K562 (cell line): ENCODE measurements at regions not wholly inside any gene's neighbourhood (a gene's known extent, or its start where the extent isn't known, plus 50 kb on each side); places are given as distances from the start of the nearest gene placed in this dataset.

Experiments
- ATAC-seq: fragments of 200-7000 bp; cut with Tn5 transposase; 3 replicates; pipeline ENCODE4 v1.9.1; 2020; ENCODE audit warnings: moderate library complexity
- BruUV-seq: library from RNA; stranded (reverse); fragments of 400-500 nt; replicated peaks from 2 replicates; lab custom pipeline; 2021; lab: Mats Ljungman, UMichigan
- CTCF ChIA-PET: fragments of 300-600 bp; formaldehyde crosslinking; extraction: SDS; loops from one replicate; lab custom pipeline; 2021; ENCODE audit warnings: low intra/inter-chr PET ratio; lab: Yijun Ruan, JAX
- POLR2A ChIA-PET: fragments of 300-600, 350-650 bp; sonication (Branson Sonifier 250); formaldehyde crosslinking; extraction: SDS; loops from one replicate; lab custom pipeline; 2021; ENCODE audit warnings: antibody characterized with exemption, inconsistent platforms; lab: Yijun Ruan, JAX
- DNase-seq, 4 experiments: peaks; one replicate each; pipeline versions ENCODE4 v3.0.0 to v3.0.0-alpha.2; 2011 to 2018; ENCODE audit warnings: low spot score in 3 of 4, mixed read lengths in 3 of 4; ENCODE audit errors: extremely low read depth in 1 of 4
- FAIRE-seq: peaks from 2 replicates; lab custom pipeline; 2011; peaks lifted over from hg19 to GRCh38; lab: Jason Lieb, UNC
- H2AFZ ChIP-seq: 2 replicates; pipeline ENCODE4 v1.6.0; 2011; ENCODE audit warnings: low read depth, low read length, control low read depth, inconsistent platforms
- H3K27ac ChIP-seq: fragments of 200-600 bp; 3 replicates; pipeline ENCODE4 v1.8.0; 2011; ENCODE audit warnings: low read depth, mild to moderate bottlenecking, control low read depth, inconsistent platforms, low read length, moderate library complexity, mixed read lengths; ENCODE audit errors: extremely low read depth
- H3K27me3 ChIP-seq, 2 experiments: fragments of 300-600 bp in 1 of 2; 2 replicates in 1 of 2; 3 replicates in 1 of 2; pipeline versions ENCODE4 v1.6.0 to v1.8.0; 2011; ENCODE audit warnings: inconsistent platforms in 2 of 2, low read length in 2 of 2, mild to moderate bottlenecking in 1 of 2, mixed read lengths in 1 of 2, moderate library complexity in 1 of 2; ENCODE audit not compliant: control insufficient read depth in 2 of 2, insufficient read depth in 2 of 2
- H3K36me3 ChIP-seq: fragments of 300-600 bp; 3 replicates; pipeline ENCODE4 v1.8.0; 2011; ENCODE audit warnings: mild to moderate bottlenecking, low read length, inconsistent platforms; ENCODE audit not compliant: control insufficient read depth, insufficient read depth
- H3K4me1 ChIP-seq, 2 experiments: fragments of 200-600 bp in 1 of 2; replicated peaks in 1 of 2; 2 replicates in 1 of 2; 3 replicates in 1 of 2; pipeline versions ENCODE4 v1.5.1 to v1.8.0; 2011; ENCODE audit warnings: inconsistent platforms in 2 of 2, low read length in 2 of 2, mild to moderate bottlenecking in 1 of 2, mixed read lengths in 1 of 2, moderate library complexity in 1 of 2; ENCODE audit not compliant: control insufficient read depth in 2 of 2, insufficient read depth in 2 of 2
- H3K4me2 ChIP-seq: 2 replicates; pipeline ENCODE4 v1.6.1; 2011; ENCODE audit warnings: low read length, control low read depth, inconsistent platforms, mixed read lengths; ENCODE audit not compliant: insufficient read depth
- H3K4me3 ChIP-seq: fragments of 200-600 bp; sonication (generic), shearing (Covaris generic); 2 replicates; pipeline ENCODE4 v1.5.1; 2016; ENCODE audit warnings: control low read depth, inconsistent platforms
- H3K79me2 ChIP-seq: fragments of 200-600 bp; 3 replicates; pipeline ENCODE4 v1.8.0; 2011; ENCODE audit warnings: low read length, inconsistent platforms; ENCODE audit not compliant: control insufficient read depth, insufficient read depth
- H3K9ac ChIP-seq, 2 experiments: 2 replicates each; pipeline versions ENCODE4 v1.6.0 to v1.6.1; 2011; ENCODE audit warnings: low read depth in 2 of 2, low read length in 2 of 2, control low read depth in 1 of 2, inconsistent platforms in 1 of 2, mild to moderate bottlenecking in 1 of 2, mixed read lengths in 1 of 2; ENCODE audit not compliant: insufficient read depth in 1 of 2
- H3K9me1 ChIP-seq: one replicate; pipeline ENCODE4 v1.6.0; 2011; ENCODE audit warnings: inconsistent platforms, mild to moderate bottlenecking, low read length, moderate library complexity; ENCODE audit not compliant: control insufficient read depth, insufficient read depth
- H3K9me3 ChIP-seq: replicated peaks from 2 replicates; pipeline ENCODE4 v1.5.1; 2011; ENCODE audit warnings: low read depth, low read length, inconsistent platforms; ENCODE audit not compliant: control insufficient read depth, insufficient read depth
- H4K20me1 ChIP-seq: replicated peaks from 2 replicates; pipeline ENCODE4 v1.6.1; 2011; ENCODE audit warnings: low read length, inconsistent platforms, mixed read lengths; ENCODE audit not compliant: control insufficient read depth, insufficient read depth
- FOSL1 ChIP-seq: fragments of 200-800 bp; sonication (Bioruptor generic); conservative IDR thresholded peaks from 2 replicates; pipeline ENCODE4 v1.6.1; 2016; ENCODE audit warnings: missing genetic modification characterization, missing compliant biosample characterization
- MCM7 ChIP-seq, 2 experiments: fragments of 450-650 bp; IDR thresholded peaks; 2 replicates each; pipeline ENCODE4 v1.6.1; 2016 to 2018
- PATZ1 ChIP-seq: fragments of 250-450 bp; sonication (Bioruptor Pico); IDR thresholded peaks from 2 replicates; pipeline ENCODE4 v1.5.0; 2020; ENCODE audit warnings: mild to moderate bottlenecking, borderline replicate concordance
- POLR2AphosphoS5 ChIP-seq: IDR thresholded peaks from 2 replicates; pipeline ENCODE4 v1.6.1; 2011; ENCODE audit warnings: mild to moderate bottlenecking, low read depth, low read length, moderate library complexity; ENCODE audit not compliant: control insufficient read depth, insufficient read depth
- TBL1XR1 ChIP-seq, 2 experiments: IDR thresholded peaks; 2 replicates each; pipeline ENCODE4 v1.6.1; 2012; ENCODE audit warnings: improper control_type of control experiment in 2 of 2, low read length in 2 of 2, mild to moderate bottlenecking in 1 of 2
- ZFP36 ChIP-seq: fragments of 150-350 bp; IDR thresholded peaks from 2 replicates; pipeline ENCODE4 v1.6.1; 2018; ENCODE audit warnings: low read length, low read depth; ENCODE audit not compliant: partially characterized antibody
- ZNF551 ChIP-seq: fragments of 250-450 bp; sonication (Bioruptor Pico); IDR thresholded peaks from 2 replicates; pipeline ENCODE4 v1.5.0; 2021; ENCODE audit warnings: mild to moderate bottlenecking, moderate library complexity
- WGBS: fragments of 100-300 bp; shearing (Covaris generic); methylation state at CpG from one replicate; pipeline ENCODE4 v1.1.6; 2016; ENCODE audit warnings: low coverage, mixed read lengths; ENCODE audit not compliant: insufficient coverage; ENCODE audit errors: missing lambda C conversion rate; 5-methylcytosine and 5-hydroxymethylcytosine counted together
- in situ Hi-C: fragments of 300-500 bp; cut with MboI; formaldehyde crosslinking; loops from 4 replicates; pipeline ENCODE4 v1.15.0; 2018; ENCODE audit warnings: inconsistent platforms, mixed read lengths
- intact Hi-C: fragments of 100-400 bp; cut with micrococcal nuclease; formaldehyde crosslinking; loops from 2 replicates; pipeline ENCODE4 v1.14.2; 2022
- TF ChIP-seq, protein P1 (sequence below): fragments of 250-450 bp; sonication (Bioruptor Pico); IDR thresholded peaks from 2 replicates; pipeline ENCODE4 v1.5.0; 2021
- TF ChIP-seq, protein P2 (sequence below): fragments of 250-450 bp; sonication (Bioruptor Pico); IDR thresholded peaks from 2 replicates; pipeline ENCODE4 v1.9.0; 2021; ENCODE audit warnings: mild to moderate bottlenecking, inconsistent platforms

DNA sequence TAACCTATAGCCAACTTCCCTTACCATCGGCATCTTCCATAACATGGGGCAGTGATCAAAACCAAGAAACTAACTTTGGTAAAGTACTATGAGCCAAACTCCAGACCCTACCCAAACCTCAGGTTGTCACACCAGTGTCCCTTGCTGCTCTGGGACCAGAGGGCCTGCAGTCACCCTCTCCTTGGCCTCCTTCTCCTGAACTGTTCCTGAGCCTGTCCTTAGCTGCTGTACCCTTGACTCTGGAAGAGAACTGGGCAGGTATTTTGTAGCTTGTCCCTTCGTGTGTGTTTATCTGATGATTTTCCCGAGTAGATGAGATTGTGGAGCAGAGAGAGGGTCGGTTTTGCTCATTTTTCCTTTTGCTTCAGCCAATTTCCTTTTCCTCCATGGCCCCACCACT is 240.4 kb downstream of the SYK start:
- Histone ChIP-seq H3K27ac (no peak overlapping the region), H3K9me1 (no peaks in the 10 kb centered on the region), H3K36me3 (no peaks in the 10 kb centered on the region), H3K9ac (no peak overlapping the region), H3K79me2 (no peaks in the 10 kb centered on the region), H2AFZ (no peak overlapping the region), H3K4me1 (peaks cover 4 to 5% of the 10 kb centered on the region in 2 experiments; a peak in 3 of 5 replicates), H3K4me2 (no peak overlapping the region), H3K4me3 (no peak overlapping the region), H3K27me3 (peaks cover 2 to 49% of the 10 kb centered on the region in 2 experiments; a peak in 3 of 5 replicates), H3K9me3 (no peaks in the 10 kb centered on the region), H4K20me1 (no peaks in the 10 kb centered on the region)
- WGBS: 0% methylated on average over 4 of the region's 4 CpGs
- DNase-seq: no peak
- in situ Hi-C loops (no loop called here), intact Hi-C loops (no loop called here)
- no TSS peak for BruUV-seq
- TF ChIP-seq FOSL1 (tag): no peak
- TF ChIP-seq TBL1XR1 (IDR thresholded peaks at IDR 0.05; ENCODE audit: low read length in 2 of 2): no peak
- TF ChIP-seq ZNF551 (CRISPR knock-in tag): no peak
- TF ChIP-seq, protein P1, sequence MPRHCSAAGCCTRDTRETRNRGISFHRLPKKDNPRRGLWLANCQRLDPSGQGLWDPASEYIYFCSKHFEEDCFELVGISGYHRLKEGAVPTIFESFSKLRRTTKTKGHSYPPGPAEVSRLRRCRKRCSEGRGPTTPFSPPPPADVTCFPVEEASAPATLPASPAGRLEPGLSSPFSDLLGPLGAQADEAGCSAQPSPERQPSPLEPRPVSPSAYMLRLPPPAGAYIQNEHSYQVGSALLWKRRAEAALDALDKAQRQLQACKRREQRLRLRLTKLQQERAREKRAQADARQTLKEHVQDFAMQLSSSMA (CRISPR knock-in tag): no peak
- TF ChIP-seq ZFP36: no peak
- TF ChIP-seq, protein P2, sequence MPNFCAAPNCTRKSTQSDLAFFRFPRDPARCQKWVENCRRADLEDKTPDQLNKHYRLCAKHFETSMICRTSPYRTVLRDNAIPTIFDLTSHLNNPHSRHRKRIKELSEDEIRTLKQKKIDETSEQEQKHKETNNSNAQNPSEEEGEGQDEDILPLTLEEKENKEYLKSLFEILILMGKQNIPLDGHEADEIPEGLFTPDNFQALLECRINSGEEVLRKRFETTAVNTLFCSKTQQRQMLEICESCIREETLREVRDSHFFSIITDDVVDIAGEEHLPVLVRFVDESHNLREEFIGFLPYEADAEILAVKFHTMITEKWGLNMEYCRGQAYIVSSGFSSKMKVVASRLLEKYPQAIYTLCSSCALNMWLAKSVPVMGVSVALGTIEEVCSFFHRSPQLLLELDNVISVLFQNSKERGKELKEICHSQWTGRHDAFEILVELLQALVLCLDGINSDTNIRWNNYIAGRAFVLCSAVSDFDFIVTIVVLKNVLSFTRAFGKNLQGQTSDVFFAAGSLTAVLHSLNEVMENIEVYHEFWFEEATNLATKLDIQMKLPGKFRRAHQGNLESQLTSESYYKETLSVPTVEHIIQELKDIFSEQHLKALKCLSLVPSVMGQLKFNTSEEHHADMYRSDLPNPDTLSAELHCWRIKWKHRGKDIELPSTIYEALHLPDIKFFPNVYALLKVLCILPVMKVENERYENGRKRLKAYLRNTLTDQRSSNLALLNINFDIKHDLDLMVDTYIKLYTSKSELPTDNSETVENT (CRISPR knock-in tag): no peak
- no peak for TF ChIP-seq POLR2AphosphoS5
- no peak for TF ChIP-seq PATZ1 (CRISPR knock-in tag)
- no peak for TF ChIP-seq MCM7 (IDR thresholded peaks at IDR 0.05)
- no peak for FAIRE-seq
- ChIA-PET CTCF (no interaction called here), POLR2A (interaction anchor here (0.7 kb wide), 1 partner anchor 51 kb away, joined by 3 read pairs; no protein-coding TSS in a partner anchor)
- no peak for ATAC-seq
